Putamen (tissue), 1 donor: ENCODE measurements at regions not wholly inside any gene's neighbourhood (a gene's known extent, or its start where the extent isn't known, plus 50 kb on each side); places are given as distances from the start of the nearest gene placed in this dataset.
"Not testable (repeated sequence)": the region's sequence is repeated elsewhere in the genome, so short reads cannot be mapped to it uniquely, and the experiment has no call there.

Experiments
- DNase-seq: peaks from one replicate; pipeline ENCODE4 v3.0.0-alpha.2; 2016; ENCODE audit warnings: low spot score

GRCh38 chr11:126149759-126150625 lies 61.5 kb downstream of the RPUSD4 start:
- no peak for DNase-seq

GRCh38 chr11:126148317-126148716 lies 63.1 kb downstream of the RPUSD4 start:
- DNase-seq: no peak

GRCh38 chr11:126147208-126148111 lies 64.0 kb downstream of the RPUSD4 start:
- no peak for DNase-seq

GRCh38 chr11:126146454-126147192 lies 64.8 kb downstream of the RPUSD4 start:
- peak; percentile 48 for DNase-seq

GRCh38 chr11:126145954-126146353 lies 65.5 kb downstream of the RPUSD4 start:
- no peak for DNase-seq

- not testable (repeated sequence) for DNase-seq
These were observed 68.0 kb downstream of the RPUSD4 start for GRCh38 chr11:126143491-126143890.

- DNase-seq: no peak
These were observed 70.5 kb downstream of the RPUSD4 start for GRCh38 chr11:126140926-126141280.

- DNase-seq: no peak
These were observed 71.1 kb downstream of the RPUSD4 start for GRCh38 chr11:126140201-126140925.

GRCh38 chr11:126139111-126140091 lies 72.0 kb downstream of the RPUSD4 start:
- no peak for DNase-seq

GRCh38 chr11:126138636-126139035 lies 72.8 kb downstream of the RPUSD4 start:
- DNase-seq: no peak

GRCh38 chr11:126137136-126137535 lies 74.3 kb downstream of the RPUSD4 start:
- DNase-seq: no peak

- no peak for DNase-seq
These were observed 73.8 kb upstream of the CDON start for GRCh38 chr11:126136507-126136906.

GRCh38 chr11:126135235-126136176 lies 72.8 kb upstream of the CDON start:
- no peak for DNase-seq

GRCh38 chr11:126134461-126135155 lies 71.9 kb upstream of the CDON start:
- no peak for DNase-seq

GRCh38 chr11:126133901-126134300 lies 71.2 kb upstream of the CDON start:
- no peak for DNase-seq

GRCh38 chr11:126132319-126132718 lies 69.7 kb upstream of the CDON start:
- no peak for DNase-seq

- DNase-seq: not testable (repeated sequence)
These were observed 68.1 kb upstream of the CDON start for GRCh38 chr11:126130781-126131180.
